A549 (cell line): ENCODE measurements at regions not wholly inside any gene's neighbourhood (a gene's known extent, or its start where the extent isn't known, plus 50 kb on each side); places are given as distances from the start of the nearest gene placed in this dataset.

ENCODE experiments used
- ATAC-seq, 2 experiments: fragments of 200-7000 bp in 1 of 2; fragments of >200 bp in 1 of 2; cut with Nextera tagmentation in 1 of 2; cut with Tn5 transposase in 1 of 2; 3 replicates each; pipeline versions ENCODE4 v1.8.0 to v1.9.1; 2018 to 2020; ENCODE audit warnings: mild to moderate bottlenecking in 1 of 2, moderate library complexity in 1 of 2
- CTCF ChIA-PET: fragments of 300-600 bp; sonication (Branson Sonifier 250); formaldehyde crosslinking; extraction: SDS; loops from one replicate; lab custom pipeline; 2021; ENCODE audit warnings: antibody characterized with exemption, inconsistent platforms; lab: Yijun Ruan, JAX
- POLR2A ChIA-PET: fragments of 350-600 bp; formaldehyde crosslinking; extraction: SDS; loops from one replicate; lab custom pipeline; 2021; ENCODE audit warnings: antibody characterized with exemption, inconsistent platforms; lab: Yijun Ruan, JAX
- DNase-seq, 2 experiments: peaks; one replicate each; pipeline versions ENCODE4 v3.0.0 to v3.0.0-alpha.2; 2011 to 2016; ENCODE audit warnings: low read depth in 1 of 2, low spot score in 1 of 2
- FAIRE-seq: peaks from 2 replicates; lab custom pipeline; 2011; peaks lifted over from hg19 to GRCh38; lab: Jason Lieb, UNC
- H3K27ac ChIP-seq, 2 experiments: fragments of >200 bp; sonication (Bioruptor Twin); formaldehyde crosslinking; 3 replicates each; pipeline ENCODE4 v1.5.1; 2016 to 2017
- H3K4me1 ChIP-seq: fragments of >200 bp; sonication (Bioruptor Twin); formaldehyde crosslinking; 3 replicates; pipeline ENCODE4 v1.6.1; 2016
- H3K4me2 ChIP-seq: fragments of >200 bp; sonication (Bioruptor Twin); formaldehyde crosslinking; 3 replicates; pipeline ENCODE4 v1.6.1; 2016
- H3K4me3 ChIP-seq: fragments of >200 bp; sonication (Bioruptor Twin); formaldehyde crosslinking; 3 replicates; pipeline ENCODE4 v1.5.1; 2016
- H3K9me3 ChIP-seq: fragments of >200 bp; sonication (Bioruptor Twin); formaldehyde crosslinking; 3 replicates; pipeline ENCODE4 v1.6.1; 2016
- BHLHE40 ChIP-seq: IDR thresholded peaks from 2 replicates; pipeline ENCODE4 v1.6.1; 2012; ENCODE audit warnings: low read depth, low read length, inconsistent platforms
- CEBPB ChIP-seq, 2 experiments: fragments of >200 bp in 1 of 2; sonication (Bioruptor Twin) in 1 of 2; formaldehyde crosslinking in 1 of 2; IDR thresholded peaks; 2 replicates each; pipeline ENCODE4 v1.6.1; 2012 to 2016
- CHD2 ChIP-seq: fragments of 150-350 bp; IDR thresholded peaks from 2 replicates; pipeline ENCODE4 v1.6.1; 2014; ENCODE audit warnings: low read length; ENCODE audit not compliant: partially characterized antibody
- EHF ChIP-seq: fragments of 250-450 bp; sonication (Bioruptor Pico); IDR thresholded peaks from 2 replicates; pipeline ENCODE4 v1.5.0; 2020; ENCODE audit warnings: mild to moderate bottlenecking
- EHMT2 ChIP-seq: fragments of 200-600 bp; sonication (generic); IDR thresholded peaks from 2 replicates; pipeline ENCODE4 v1.6.1; 2016; ENCODE audit warnings: antibody characterized with exemption, low read depth, mild to moderate bottlenecking, moderate library complexity
- EP300 ChIP-seq, 2 experiments: fragments of >200 bp; sonication (Bioruptor Twin); formaldehyde crosslinking; IDR thresholded peaks; 2 replicates in 1 of 2; 3 replicates in 1 of 2; pipeline ENCODE4 v1.6.1; 2016 to 2017
- ESRRA ChIP-seq: fragments of 150-350 bp; IDR thresholded peaks from 2 replicates; pipeline ENCODE4 v1.6.1; 2014; ENCODE audit warnings: mild to moderate bottlenecking, low read length, borderline replicate concordance
- FOSL2 ChIP-seq, 2 experiments: fragments of 450-650 bp in 1 of 2; fragments of >200 bp in 1 of 2; sonication (Bioruptor Twin) in 1 of 2; formaldehyde crosslinking; IDR thresholded peaks; 2 replicates each; pipeline versions ENCODE4 v1.5.0 to v1.6.1; 2016 to 2020; ENCODE audit warnings: mild to moderate bottlenecking in 1 of 2, moderate library complexity in 1 of 2
- GATA3 ChIP-seq: IDR thresholded peaks from 2 replicates; pipeline ENCODE4 v1.6.1; 2012; ENCODE audit warnings: borderline replicate concordance
- HEYL ChIP-seq: fragments of 250-450 bp; sonication (Bioruptor Pico); IDR thresholded peaks from 2 replicates; pipeline ENCODE4 v1.8.0; 2021; ENCODE audit warnings: mild to moderate bottlenecking, moderate library complexity
- HOXA7 ChIP-seq: fragments of 250-450 bp; sonication (Bioruptor Pico); IDR thresholded peaks from 2 replicates; pipeline ENCODE4 v1.5.0; 2020; ENCODE audit warnings: mild to moderate bottlenecking, moderate library complexity
- HOXB13 ChIP-seq: fragments of 250-450 bp; sonication (Bioruptor Pico); IDR thresholded peaks from 2 replicates; pipeline ENCODE4 v1.5.0; 2020; ENCODE audit warnings: low read depth, mild to moderate bottlenecking, moderate library complexity
- HOXB5 ChIP-seq: fragments of 250-450 bp; sonication (Bioruptor Pico); IDR thresholded peaks from 2 replicates; pipeline ENCODE4 v1.5.0; 2020; ENCODE audit warnings: mild to moderate bottlenecking, moderate library complexity
- JUN ChIP-seq, 2 experiments: fragments of >200 bp; sonication (Bioruptor Twin); formaldehyde crosslinking; IDR thresholded peaks; 2 replicates in 1 of 2; 3 replicates in 1 of 2; pipeline ENCODE4 v1.6.1; 2016 to 2017
- JUNB ChIP-seq: fragments of >200 bp; sonication (Bioruptor Twin); formaldehyde crosslinking; IDR thresholded peaks from 2 replicates; pipeline ENCODE4 v1.6.1; 2016
- KDM1A ChIP-seq: fragments of 200-600 bp; sonication (generic); IDR thresholded peaks from 2 replicates; pipeline ENCODE4 v1.6.1; 2016; ENCODE audit warnings: low read depth, mild to moderate bottlenecking
- MAFK ChIP-seq: fragments of 450-650 bp; IDR thresholded peaks from 2 replicates; pipeline ENCODE4 v1.6.1; 2014; ENCODE audit not compliant: partially characterized antibody
- MAZ ChIP-seq: fragments of 150-350 bp; IDR thresholded peaks from 2 replicates; pipeline ENCODE4 v1.6.1; 2014; ENCODE audit warnings: antibody characterized with exemption, low read depth, low read length, borderline replicate concordance
- NFE2L2 ChIP-seq: fragments of 150-350 bp; conservative IDR thresholded peaks from 2 replicates; pipeline ENCODE4 v1.6.1; 2014; ENCODE audit warnings: low read length
- PHF8 ChIP-seq: fragments of 200-600 bp; sonication (generic); IDR thresholded peaks from 2 replicates; pipeline ENCODE4 v1.6.1; 2016; ENCODE audit warnings: low read depth, mild to moderate bottlenecking, antibody characterized with exemption, moderate library complexity, borderline replicate concordance
- POLR2A ChIP-seq: IDR thresholded peaks from 2 replicates; pipeline ENCODE4 v1.6.1; 2012; ENCODE audit warnings: mild to moderate bottlenecking, low read length
- POLR2AphosphoS2 ChIP-seq: conservative IDR thresholded peaks from 2 replicates; pipeline ENCODE4 v1.6.1; 2012; ENCODE audit warnings: low read length, improper control_type of control experiment, inconsistent platforms
- RAD21 ChIP-seq, 2 experiments: fragments of >200 bp in 1 of 2; sonication (Bioruptor Twin) in 1 of 2; formaldehyde crosslinking in 1 of 2; IDR thresholded peaks in 1 of 2; conservative IDR thresholded peaks in 1 of 2; 2 replicates in 1 of 2; 3 replicates in 1 of 2; pipeline ENCODE4 v1.6.1; 2012 to 2018; ENCODE audit warnings: inconsistent platforms in 1 of 2
- RARB ChIP-seq: fragments of 250-450 bp; sonication (Bioruptor Pico); IDR thresholded peaks from 2 replicates; pipeline ENCODE4 v1.8.0; 2021; ENCODE audit warnings: mild to moderate bottlenecking, moderate library complexity
- RFX5 ChIP-seq: fragments of 450-650 bp; IDR thresholded peaks from 2 replicates; pipeline ENCODE4 v1.7.1; 2014; ENCODE audit warnings: antibody characterized with exemption, mild to moderate bottlenecking, moderate library complexity
- RNF2 ChIP-seq: fragments of 200-600 bp; sonication (generic); IDR thresholded peaks from 2 replicates; pipeline ENCODE4 v1.6.1; 2016; ENCODE audit warnings: low read depth, mild to moderate bottlenecking, antibody characterized with exemption, moderate library complexity, borderline replicate concordance
- SMC3 ChIP-seq: fragments of >200 bp; sonication (Bioruptor Twin); formaldehyde crosslinking; IDR thresholded peaks from 3 replicates; pipeline ENCODE4 v1.6.1; 2018; ENCODE audit warnings: inconsistent platforms
- SREBF2 ChIP-seq: fragments of 450-650 bp; IDR thresholded peaks from 2 replicates; pipeline ENCODE4 v1.6.1; 2014; ENCODE audit warnings: mild to moderate bottlenecking, moderate library complexity
- TFCP2L1 ChIP-seq: fragments of 250-450 bp; sonication (Bioruptor Pico); IDR thresholded peaks from 2 replicates; pipeline ENCODE4 v1.5.0; 2021; ENCODE audit warnings: mild to moderate bottlenecking
- ZSCAN20 ChIP-seq: fragments of 250-450 bp; sonication (Bioruptor Pico); IDR thresholded peaks from 2 replicates; pipeline ENCODE4 v1.8.0; 2022; ENCODE audit warnings: mild to moderate bottlenecking, moderate library complexity
- WGBS: methylation state at CpG from one replicate; pipeline ENCODE4 v1.1.6; 2017; ENCODE audit errors: missing lambda C conversion rate; 5-methylcytosine and 5-hydroxymethylcytosine counted together
- TF ChIP-seq, protein P1 (sequence below): IDR thresholded peaks from 2 replicates; pipeline ENCODE4 v1.6.1; 2012
- TF ChIP-seq, protein P2 (sequence below): fragments of >200 bp; sonication (Bioruptor Twin); formaldehyde crosslinking; IDR thresholded peaks from 3 replicates; pipeline ENCODE4 v1.6.1; 2016

DNA sequence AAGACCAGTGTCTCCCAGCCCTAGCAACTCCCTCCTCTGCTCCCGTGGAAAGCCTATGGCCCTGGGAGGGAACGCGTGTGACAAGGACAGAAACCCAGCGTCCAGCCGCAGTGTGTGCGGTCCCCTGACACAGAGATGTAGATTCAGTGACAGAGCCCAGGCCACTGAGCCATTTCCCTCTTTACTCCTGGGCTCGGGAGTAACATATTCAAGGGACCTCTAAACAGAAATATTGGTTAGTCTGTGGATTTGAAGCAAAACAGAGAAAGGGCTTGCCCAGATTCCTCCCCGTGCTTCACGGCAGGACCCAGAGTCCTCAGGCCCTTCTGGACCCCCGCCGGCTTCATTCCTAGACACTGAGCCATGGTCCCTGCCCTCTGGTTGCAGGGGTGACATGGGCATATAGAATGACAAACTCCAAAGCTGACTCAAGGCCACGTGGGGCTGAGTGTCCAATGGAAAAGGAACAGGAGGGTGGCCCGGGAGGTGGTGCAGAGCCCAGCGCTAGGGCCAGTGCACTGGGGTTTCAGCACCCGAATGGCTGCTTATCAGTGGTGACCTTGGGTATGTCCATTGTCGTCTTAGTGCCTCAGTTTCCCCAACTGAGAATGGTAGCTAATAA, 248.2 kb downstream of the QKI start:
- TF ChIP-seq CEBPB (IDR thresholded peaks at IDR 0.05) (no peak), GATA3 (no peak), EHF (CRISPR knock-in tag) (no peak), NFE2L2 (no peak), FOSL2 (IDR thresholded peaks at IDR 0.05) (no peak), FOSL2 (CRISPR knock-in tag; IDR thresholded peaks at IDR 0.05) (no peak), RNF2 (no peak), ESRRA (no peak), MAZ (no peak), JUNB (no peak), POLR2AphosphoS2 (no peak), SREBF2 (no peak), HOXB13 (no peak), HOXA7 (CRISPR knock-in tag) (no peak), JUN (IDR thresholded peaks at IDR 0.05) (no peak), RARB (CRISPR knock-in tag) (no peak), ZSCAN20 (no peak)
- TF ChIP-seq, protein P1, sequence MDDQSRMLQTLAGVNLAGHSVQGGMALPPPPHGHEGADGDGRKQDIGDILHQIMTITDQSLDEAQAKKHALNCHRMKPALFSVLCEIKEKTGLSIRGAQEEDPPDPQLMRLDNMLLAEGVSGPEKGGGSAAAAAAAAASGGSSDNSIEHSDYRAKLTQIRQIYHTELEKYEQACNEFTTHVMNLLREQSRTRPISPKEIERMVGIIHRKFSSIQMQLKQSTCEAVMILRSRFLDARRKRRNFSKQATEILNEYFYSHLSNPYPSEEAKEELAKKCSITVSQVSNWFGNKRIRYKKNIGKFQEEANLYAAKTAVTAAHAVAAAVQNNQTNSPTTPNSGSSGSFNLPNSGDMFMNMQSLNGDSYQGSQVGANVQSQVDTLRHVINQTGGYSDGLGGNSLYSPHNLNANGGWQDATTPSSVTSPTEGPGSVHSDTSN, result no peak

DNA sequence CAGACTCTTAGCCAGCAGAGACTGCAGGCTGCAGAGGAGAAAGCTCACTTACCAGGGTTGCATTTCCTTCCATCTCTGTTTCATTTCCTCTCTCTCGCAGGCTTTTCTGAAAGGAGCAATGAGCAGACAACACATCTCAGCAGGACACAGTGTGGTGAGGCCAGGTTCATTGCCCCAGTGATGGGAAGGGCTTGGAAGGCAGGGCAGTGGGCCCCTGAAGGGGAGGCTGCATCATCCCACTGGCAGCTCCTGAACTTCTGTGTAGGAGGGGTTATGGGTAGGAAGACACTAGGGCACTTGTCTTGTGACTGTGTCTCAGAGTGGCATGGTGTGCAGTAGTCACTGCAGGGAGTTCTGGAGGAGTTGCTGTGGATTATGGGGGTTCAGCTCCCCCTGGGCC, 246.8 kb downstream of the QKI start:
- Histone ChIP-seq H3K4me3 (no peak overlapping the region), H3K4me1 (no peaks in the 10 kb centered on the region), H3K9me3 (no peaks in the 10 kb centered on the region), H3K27ac (no peak overlapping the region), H3K4me2 (no peak overlapping the region)
- DNase-seq, result no peak
- ChIA-PET POLR2A (no interaction called here), CTCF (interaction anchor here (0.6 kb wide), 1 partner anchor 1461 kb away, joined by 3 read pairs; no protein-coding TSS in a partner anchor)
- TF ChIP-seq HOXB5 (CRISPR knock-in tag) (no peak), EHMT2 (no peak), HEYL (CRISPR knock-in tag) (no peak), PHF8 (no peak), TFCP2L1 (CRISPR knock-in tag) (no peak), CHD2 (no peak), MAZ (no peak), EP300 (IDR thresholded peaks at IDR 0.05) (no peak), POLR2AphosphoS2 (no peak), KDM1A (no peak), RFX5 (no peak), MAFK (no peak), POLR2A (no peak), EHF (CRISPR knock-in tag) (no peak), RAD21 (conservative IDR thresholded peaks at IDR 0.05 in 1 of 2, IDR thresholded peaks at IDR 0.05 in 1 of 2) (no peak), NFE2L2 (no peak), SMC3 (no peak), BHLHE40 (no peak)
- TF ChIP-seq, protein P2, sequence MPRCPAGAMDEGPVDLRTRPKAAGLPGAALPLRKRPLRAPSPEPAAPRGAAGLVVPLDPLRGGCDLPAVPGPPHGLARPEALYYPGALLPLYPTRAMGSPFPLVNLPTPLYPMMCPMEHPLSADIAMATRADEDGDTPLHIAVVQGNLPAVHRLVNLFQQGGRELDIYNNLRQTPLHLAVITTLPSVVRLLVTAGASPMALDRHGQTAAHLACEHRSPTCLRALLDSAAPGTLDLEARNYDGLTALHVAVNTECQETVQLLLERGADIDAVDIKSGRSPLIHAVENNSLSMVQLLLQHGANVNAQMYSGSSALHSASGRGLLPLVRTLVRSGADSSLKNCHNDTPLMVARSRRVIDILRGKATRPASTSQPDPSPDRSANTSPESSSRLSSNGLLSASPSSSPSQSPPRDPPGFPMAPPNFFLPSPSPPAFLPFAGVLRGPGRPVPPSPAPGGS, result no peak
- ATAC-seq, result no peak; a peak in 1 of 6 replicates
- no peak for FAIRE-seq
- no CpG with 5 or more reads among the region's 1 CpG for WGBS

More for the DNA sequence above, 248.2 kb downstream of the QKI start:
- FAIRE-seq (no peak), ATAC-seq (no peak), DNase-seq (no peak)
- Histone ChIP-seq H3K4me3 (no peak overlapping the region), H3K27ac (no peak overlapping the region), H3K4me1 (no peaks in the 10 kb centered on the region), H3K9me3 (no peaks in the 10 kb centered on the region), H3K4me2 (no peak overlapping the region)
- WGBS, result 58% methylated on average over 11 of the region's 16 CpGs
- CTCF ChIA-PET, result no interaction called here
- POLR2A ChIA-PET, result no interaction called here
